NCI-H2171 treated with DMSO at 0.1 percent for 48 hours (cell line): ENCODE measurements at regions not wholly inside any gene's neighbourhood (a gene's known extent, or its start where the extent isn't known, plus 50 kb on each side); places are given as distances from the start of the nearest gene placed in this dataset.
"Not testable (repeated sequence)": the region's sequence is repeated elsewhere in the genome, so short reads cannot be mapped to it uniquely, and the experiment has no call there.

Source experiments
- DNase-seq: peaks from one replicate; lab custom pipeline; 2025; lab: John Stamatoyannopoulos, UW

- DNase-seq, result no peak
Observed at GRCh38 chr11:38721586-38722315, 2123.7 kb upstream of the RAG2 start.

GRCh38 chr11:38718659-38719058, 2120.6 kb upstream of the RAG2 start:
- no peak for DNase-seq

- no peak for DNase-seq
Observed at GRCh38 chr11:38718049-38718448, 2120.0 kb upstream of the RAG2 start.

- DNase-seq, result no peak
Observed at GRCh38 chr11:38711110-38711509, 2113.1 kb upstream of the RAG2 start.

GRCh38 chr11:38710262-38710661, 2112.2 kb upstream of the RAG2 start:
- no peak for DNase-seq

- DNase-seq, result no peak
Observed at GRCh38 chr11:38700111-38700510, 2102.1 kb upstream of the RAG2 start.

GRCh38 chr11:38693306-38693705, 2095.3 kb upstream of the RAG2 start:
- DNase-seq, result no peak

GRCh38 chr11:38690211-38690610, 2092.2 kb upstream of the RAG2 start:
- DNase-seq, result not testable (repeated sequence)

- no peak for DNase-seq
Observed at GRCh38 chr11:38687008-38687407, 2089.0 kb upstream of the RAG2 start.

- no peak for DNase-seq
Observed at GRCh38 chr11:38683484-38683883, 2085.4 kb upstream of the RAG2 start.

- no peak for DNase-seq
Observed at GRCh38 chr11:38680746-38681145, 2082.7 kb upstream of the RAG2 start.

- no peak for DNase-seq
Observed at GRCh38 chr11:38680166-38680565, 2082.1 kb upstream of the RAG2 start.

GRCh38 chr11:38672445-38672844, 2074.4 kb upstream of the RAG2 start:
- no peak for DNase-seq

GRCh38 chr11:38667359-38667758, 2069.3 kb upstream of the RAG2 start:
- no peak for DNase-seq

GRCh38 chr11:38648604-38649003, 2050.6 kb upstream of the RAG2 start:
- DNase-seq, result no peak

- no peak for DNase-seq
Observed at GRCh38 chr11:38646382-38646781, 2048.3 kb upstream of the RAG2 start.

- no peak for DNase-seq
Observed at GRCh38 chr11:38640854-38641253, 2042.8 kb upstream of the RAG2 start.

GRCh38 chr11:38612701-38613100, 2014.7 kb upstream of the RAG2 start:
- no peak for DNase-seq

GRCh38 chr11:38601371-38601770, 2003.3 kb upstream of the RAG2 start:
- not testable (repeated sequence) for DNase-seq

GRCh38 chr11:38598418-38598817, 2000.4 kb upstream of the RAG2 start:
- DNase-seq, result no peak

GRCh38 chr11:38595359-38596016, 1997.5 kb upstream of the RAG2 start:
- not testable (repeated sequence) for DNase-seq

- DNase-seq, result no peak
Observed at GRCh38 chr11:38594895-38595294, 1996.9 kb upstream of the RAG2 start.

GRCh38 chr11:38593649-38594048, 1995.6 kb upstream of the RAG2 start:
- no peak for DNase-seq

- no peak for DNase-seq
Observed at GRCh38 chr11:38582756-38583155, 1984.7 kb upstream of the RAG2 start.
